GM21447 (cell line): ENCODE measurements at regions not wholly inside any gene's neighbourhood (a gene's known extent, or its start where the extent isn't known, plus 50 kb on each side); places are given as distances from the start of the nearest gene placed in this dataset.

ENCODE experiments used
- ATAC-seq: cut with Tn5 transposase; IDR thresholded peaks from one replicate; pipeline ENCODE4 v1.9.1; 2021; ENCODE audit not compliant: unreplicated experiment

- ATAC-seq, result no peak
Observed at GRCh38 chr5:98576275-98576674, 197.2 kb upstream of the RGMB start.

GRCh38 chr5:98578438-98578837 is 195.0 kb upstream of the RGMB start:
- ATAC-seq, result no peak

DNA sequence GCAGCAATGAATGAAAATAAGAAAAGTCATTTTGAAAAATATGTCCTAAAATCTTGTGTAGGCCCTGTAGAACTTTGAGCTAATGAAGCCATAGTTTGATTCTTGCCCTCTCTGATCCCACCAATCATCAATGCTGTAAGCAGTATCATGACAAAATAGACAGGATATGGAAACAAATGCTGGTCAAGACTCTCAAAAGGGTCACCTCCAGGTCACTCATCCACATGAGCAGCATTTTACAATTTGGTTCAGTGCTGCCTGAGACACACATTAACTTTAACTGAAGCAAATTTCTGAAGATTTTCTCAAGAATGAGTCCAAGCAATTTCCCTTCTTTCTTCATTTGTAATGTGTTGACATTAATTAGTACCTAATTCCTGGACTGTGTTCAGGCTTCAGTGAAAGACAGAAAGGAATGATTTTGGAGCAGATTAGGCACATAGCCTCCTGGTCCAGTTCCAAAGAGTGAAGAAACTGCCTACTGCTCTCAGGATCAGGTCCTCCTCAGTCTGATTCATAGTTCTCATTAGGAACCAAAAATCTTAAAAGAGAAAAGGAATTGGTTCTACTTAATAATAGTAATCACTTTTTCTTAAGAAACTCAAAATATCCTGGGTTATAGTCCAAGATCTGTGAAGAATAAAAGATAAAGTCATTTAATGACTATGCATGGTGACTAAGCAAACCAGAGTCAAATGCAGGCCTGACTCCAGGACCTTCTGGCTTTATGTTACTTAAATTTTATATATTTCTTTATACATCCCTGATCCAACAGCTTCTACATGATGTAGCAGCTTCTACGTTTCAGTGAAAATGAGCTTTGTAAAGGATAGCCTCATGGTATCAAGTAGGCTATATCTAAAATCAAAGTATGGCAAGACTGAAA is 192.1 kb upstream of the RGMB start:
- no peak for ATAC-seq

- ATAC-seq, result no peak
Observed at GRCh38 chr5:98583586-98583985, 189.9 kb upstream of the RGMB start.

DNA sequence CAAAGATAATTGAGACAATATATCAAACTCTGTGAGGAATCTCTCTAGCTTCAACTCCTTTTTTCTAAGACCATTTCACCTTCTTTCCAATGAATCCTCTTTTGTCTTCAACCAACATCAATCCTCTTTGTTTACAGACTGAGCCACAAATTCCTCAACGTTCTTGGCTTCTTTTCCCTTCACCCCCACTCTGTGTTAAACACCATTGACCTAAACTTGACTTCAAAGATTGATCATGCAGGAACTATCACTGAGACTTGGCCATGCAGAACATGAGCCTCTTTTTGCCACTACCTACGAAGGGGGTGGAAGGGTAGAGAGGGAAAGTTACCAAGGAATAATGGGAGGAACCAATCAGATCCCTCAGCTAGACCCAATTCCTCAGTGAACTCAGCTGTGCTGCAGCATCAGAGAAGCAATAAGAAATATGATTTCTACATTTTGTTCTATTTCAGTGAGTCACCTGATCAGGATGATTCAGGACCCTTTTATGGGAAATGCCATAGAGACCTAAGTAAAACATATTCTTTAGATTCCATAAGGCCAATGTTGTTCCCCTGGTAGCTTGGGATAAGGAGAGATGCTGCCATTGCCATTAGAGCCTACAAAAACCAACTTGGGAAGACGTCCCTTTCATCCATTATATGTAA is 187.7 kb upstream of the RGMB start:
- no peak for ATAC-seq

GRCh38 chr5:98586581-98586980 is 186.9 kb upstream of the RGMB start:
- ATAC-seq, result no peak

DNA sequence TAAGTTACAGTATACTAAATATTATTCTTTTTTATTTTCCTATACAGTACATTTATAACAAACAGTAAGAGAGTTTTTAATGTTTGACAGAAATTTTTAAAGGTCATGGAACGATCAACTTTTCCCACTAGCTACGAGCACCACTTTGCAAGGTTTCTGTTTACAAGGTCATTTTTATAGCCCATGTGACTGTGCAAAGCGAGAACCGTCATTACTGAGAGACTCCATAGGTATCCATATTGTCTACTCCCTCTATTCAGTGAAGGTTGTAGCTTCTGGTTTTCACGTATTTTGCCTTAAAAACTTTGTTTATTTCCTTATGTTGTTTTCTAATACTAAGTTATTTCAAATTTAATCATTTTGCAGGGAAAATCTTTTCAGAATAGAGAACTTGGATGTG is 186.3 kb upstream of the RGMB start:
- ATAC-seq, result no peak

GRCh38 chr5:98588215-98588614 is 185.2 kb upstream of the RGMB start:
- no peak for ATAC-seq

- no peak for ATAC-seq
Observed at GRCh38 chr5:98593418-98593817, 180.0 kb upstream of the RGMB start.

DNA sequence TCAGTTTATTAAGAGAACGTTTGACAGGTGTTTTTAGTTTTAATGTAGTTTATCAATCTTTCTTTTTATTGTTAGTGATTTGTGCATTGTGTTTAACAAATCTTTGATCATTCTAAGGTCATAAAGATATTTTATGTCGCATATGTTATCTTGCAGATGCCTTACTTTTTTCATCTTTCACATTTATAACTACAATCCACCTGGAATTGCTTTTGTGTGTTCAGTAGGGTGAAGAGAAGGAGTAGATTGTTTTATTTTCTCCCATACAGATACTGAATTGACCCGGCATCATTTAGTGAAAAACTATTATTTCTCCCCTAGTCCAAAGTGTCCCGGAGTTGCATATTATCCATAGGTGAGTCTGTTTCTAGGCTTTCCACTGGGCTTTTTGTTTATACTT is 179.4 kb upstream of the RGMB start:
- no peak for ATAC-seq

DNA sequence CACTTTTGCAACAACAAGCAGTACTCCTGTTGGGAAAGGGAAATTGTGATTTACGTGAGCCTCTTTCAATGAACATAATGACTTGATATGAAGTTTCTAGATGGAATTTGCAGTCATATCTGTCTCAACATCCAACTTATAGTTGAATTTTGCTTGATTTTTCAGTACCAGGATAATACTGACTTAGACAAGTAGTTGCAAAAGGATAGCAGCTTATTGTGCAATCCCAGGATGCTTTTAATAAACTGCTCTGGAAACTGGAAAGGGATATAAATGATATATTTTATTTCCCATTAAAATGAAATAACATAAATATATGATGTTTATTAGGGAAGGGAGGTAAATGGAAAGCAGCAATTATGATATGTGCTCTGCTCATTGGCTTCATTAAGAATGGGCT is 174.4 kb upstream of the RGMB start:
- no peak for ATAC-seq

GRCh38 chr5:98602534-98603112 is 170.8 kb upstream of the RGMB start:
- peak; percentile 77 for ATAC-seq

DNA sequence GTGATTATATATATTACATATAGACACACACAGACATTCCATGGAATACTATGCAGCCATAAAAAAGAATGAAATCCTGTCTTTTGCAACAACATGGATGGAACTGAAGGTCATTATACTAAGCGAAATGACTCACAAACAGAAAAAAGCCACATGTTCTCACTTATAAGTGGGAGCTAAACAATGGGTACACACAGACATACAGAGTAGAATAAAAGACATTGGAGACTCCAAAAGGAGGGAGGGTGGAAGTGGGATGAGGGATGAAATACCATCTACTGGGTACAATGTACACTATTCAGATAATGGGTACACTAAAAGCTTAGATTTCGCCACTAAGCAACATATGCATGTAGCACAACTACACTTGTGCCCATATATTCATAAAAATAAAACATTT is 170.0 kb upstream of the RGMB start:
- ATAC-seq, result no peak

GRCh38 chr5:98604301-98604700 is 169.2 kb upstream of the RGMB start:
- no peak for ATAC-seq

DNA sequence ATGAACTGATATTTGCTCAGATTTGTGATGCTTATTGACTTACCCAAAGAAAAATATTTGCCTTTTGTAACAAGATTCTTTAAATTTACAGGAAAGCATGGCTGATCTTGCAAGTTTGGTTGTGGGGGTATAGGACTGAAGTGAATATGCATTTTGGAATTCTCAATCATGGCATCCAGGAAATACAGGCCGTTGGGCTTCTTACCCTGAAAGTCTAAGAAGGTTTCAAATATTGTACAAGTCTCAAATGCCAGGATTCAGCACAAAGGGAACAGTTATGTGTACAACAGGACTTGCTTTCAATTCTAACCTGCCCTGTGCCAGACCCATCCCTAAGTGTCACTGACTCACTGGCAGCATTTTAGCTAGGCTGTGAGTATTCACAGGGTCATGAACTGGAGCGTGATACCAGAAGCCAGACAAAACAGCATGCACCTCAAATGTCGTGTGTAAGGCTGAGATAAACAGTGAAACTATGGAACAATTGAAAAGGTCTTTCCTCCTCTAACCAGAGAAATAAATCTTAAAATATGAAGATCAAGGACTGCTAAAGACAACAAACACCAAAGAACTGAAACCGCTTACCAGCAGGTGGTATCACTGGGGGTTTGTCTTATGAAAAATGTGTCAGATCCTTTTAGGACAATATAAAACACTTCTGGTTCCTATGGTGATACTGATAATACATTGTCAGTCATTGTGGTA is 168.6 kb upstream of the RGMB start:
- no peak for ATAC-seq

DNA sequence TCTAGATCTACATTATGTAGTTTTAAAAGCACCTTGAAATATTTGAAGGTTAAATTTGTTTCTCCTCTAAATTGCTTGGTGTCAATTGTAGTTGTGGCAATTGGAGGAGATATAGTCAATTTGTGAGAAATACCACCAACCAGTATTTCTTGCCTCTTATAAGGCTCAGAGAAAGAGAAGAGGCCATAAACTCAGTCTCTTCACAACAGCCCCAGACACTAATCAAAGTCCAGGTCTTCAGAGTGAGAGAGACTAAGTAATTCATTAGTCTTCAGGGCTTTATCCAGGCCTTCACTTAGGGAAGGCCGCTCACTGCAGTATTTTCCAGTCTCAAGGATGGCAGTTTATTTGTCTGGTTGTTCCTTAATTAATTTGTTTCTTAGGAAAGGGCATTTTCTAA is 168.0 kb upstream of the RGMB start:
- no peak for ATAC-seq

- ATAC-seq, result no peak
Observed at GRCh38 chr5:98606961-98607360, 166.5 kb upstream of the RGMB start.

DNA sequence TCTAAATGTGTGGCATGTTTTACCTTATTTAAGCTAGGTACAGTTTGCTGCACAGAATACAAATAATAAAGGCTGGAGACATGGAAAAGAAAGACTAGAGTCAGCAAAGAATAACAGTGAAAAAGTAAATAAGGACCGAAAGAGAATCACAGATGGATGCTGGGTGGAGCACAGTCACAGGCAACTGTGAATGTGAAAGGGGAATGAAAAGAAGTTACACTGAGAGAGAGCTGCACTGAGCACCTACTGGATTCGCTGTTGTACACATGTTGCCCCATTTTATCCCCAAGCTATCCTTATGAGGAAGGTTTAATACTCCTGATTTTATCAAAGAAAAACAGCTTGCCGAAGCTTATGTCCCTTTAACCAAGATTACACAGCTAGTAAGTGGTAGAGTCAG is 165.4 kb upstream of the RGMB start:
- no peak for ATAC-seq

GRCh38 chr5:98614341-98614740 is 159.1 kb upstream of the RGMB start:
- no peak for ATAC-seq

- ATAC-seq, result no peak
Observed at GRCh38 chr5:98621821-98622220, 151.6 kb upstream of the RGMB start.

DNA sequence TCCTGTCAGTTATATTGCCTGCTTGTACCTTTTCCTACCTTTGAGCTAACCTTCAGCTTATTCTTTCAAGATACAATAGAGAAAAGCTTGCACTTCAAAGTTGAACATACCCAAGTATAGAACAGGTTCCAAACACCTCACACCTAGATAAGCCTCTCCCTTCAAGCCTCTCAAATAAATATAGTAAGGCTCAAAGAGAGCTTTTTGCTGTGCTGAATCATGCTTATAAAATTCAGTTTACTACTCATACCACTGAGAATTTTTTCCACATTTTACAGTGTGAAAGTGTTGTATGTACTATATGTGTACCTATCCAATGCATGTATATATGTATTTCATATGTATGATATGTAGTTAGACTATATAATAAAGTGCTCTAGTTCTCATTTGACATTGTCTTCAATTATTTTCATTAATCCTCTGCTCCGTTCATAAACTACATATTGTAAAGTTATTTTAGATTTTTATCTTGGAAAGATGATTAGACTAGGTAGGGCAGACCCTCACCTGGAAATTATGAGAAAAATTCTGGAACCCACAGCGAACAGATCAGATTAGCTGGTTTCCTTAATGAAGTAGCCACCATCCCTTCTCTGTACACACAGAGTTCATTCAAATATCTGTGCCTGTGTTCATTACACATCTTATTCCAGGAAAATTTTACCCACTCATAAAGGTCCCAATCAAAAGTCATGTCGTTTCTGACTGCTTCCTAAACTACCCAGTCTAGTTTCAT is 149.2 kb upstream of the RGMB start:
- ATAC-seq, result no peak
